ENCODE measurements at regions not wholly inside any gene's neighbourhood (a gene's known extent, or its start where the extent isn't known, plus 50 kb on each side); places are given as distances from the start of the nearest gene placed in this dataset.
A peak's percentile ranks its signal among the peaks of the same experiment; 100 is the strongest.

- H3K36me3 ChIP-seq: no peaks in the 10 kb centered on the region
- H3K9me3 ChIP-seq: no peaks in the 10 kb centered on the region
- TF ChIP-seq POLR2A (IDR thresholded peaks at IDR 0.05): no peak
- TF ChIP-seq CTCF (IDR thresholded peaks at IDR 0.05): peak in 1 of 3 experiments; percentile 28
- intact Hi-C loops (cut with DNase I): no loop called here
- no peak for DNase-seq (ENCODE audit: extremely low spot score in 2 of 2)
- no peaks in the 10 kb centered on the region for H3K27me3 ChIP-seq
- no peaks in the 10 kb centered on the region for H3K4me1 ChIP-seq
- H3K27ac ChIP-seq: no peak overlapping the region
- no peak overlapping the region for H3K4me3 ChIP-seq
Observed at GRCh38 chr6:99119109-99120031, 171.6 kb upstream of the FBXL4 start.

- intact Hi-C loops (cut with DNase I): no loop called here
- H3K4me3 ChIP-seq: no peak overlapping the region
- DNase-seq (ENCODE audit: extremely low spot score in 2 of 2): no peak
- H3K9me3 ChIP-seq: no peaks in the 10 kb centered on the region
- H3K4me1 ChIP-seq: no peaks in the 10 kb centered on the region
- no peaks in the 10 kb centered on the region for H3K36me3 ChIP-seq
- TF ChIP-seq CTCF (IDR thresholded peaks at IDR 0.05) (no peak), POLR2AphosphoS5 (IDR thresholded peaks at IDR 0.05; ENCODE audit: insufficient read depth in 1 of 2, low read depth in 1 of 2) (no peak), POLR2A (IDR thresholded peaks at IDR 0.05) (no peak)
- H3K27me3 ChIP-seq: no peaks in the 10 kb centered on the region
- H3K27ac ChIP-seq: no peak overlapping the region
Observed at GRCh38 chr6:99114769-99115406, 167.1 kb upstream of the FBXL4 start.

- DNase-seq (ENCODE audit: extremely low spot score in 2 of 2): no peak
- Histone ChIP-seq H3K27ac (no peak overlapping the region), H3K36me3 (no peaks in the 10 kb centered on the region), H3K4me1 (no peaks in the 10 kb centered on the region), H3K4me3 (no peak overlapping the region), H3K9me3 (no peaks in the 10 kb centered on the region), H3K27me3 (no peaks in the 10 kb centered on the region)
- intact Hi-C loops (cut with DNase I): no loop called here
- no peak for TF ChIP-seq POLR2A (IDR thresholded peaks at IDR 0.05)
- no peak for TF ChIP-seq CTCF (IDR thresholded peaks at IDR 0.05)
- TF ChIP-seq POLR2AphosphoS5 (IDR thresholded peaks at IDR 0.05; ENCODE audit: insufficient read depth in 1 of 2, low read depth in 1 of 2): no peak
Observed at GRCh38 chr6:99111590-99111989, 163.8 kb upstream of the FBXL4 start.

GRCh38 chr6:99110029-99110428 is 162.3 kb upstream of the FBXL4 start:
- no peak overlapping the region for H3K27ac ChIP-seq
- no peaks in the 10 kb centered on the region for H3K4me1 ChIP-seq
- no peaks in the 10 kb centered on the region for H3K27me3 ChIP-seq
- H3K36me3 ChIP-seq: no peaks in the 10 kb centered on the region
- no peak for DNase-seq (ENCODE audit: extremely low spot score in 2 of 2)
- TF ChIP-seq POLR2AphosphoS5 (IDR thresholded peaks at IDR 0.05; ENCODE audit: insufficient read depth in 1 of 2, low read depth in 1 of 2) (no peak), CTCF (IDR thresholded peaks at IDR 0.05) (no peak), POLR2A (IDR thresholded peaks at IDR 0.05) (no peak)
- intact Hi-C loops (cut with DNase I): no loop called here
- H3K9me3 ChIP-seq: no peaks in the 10 kb centered on the region
- H3K4me3 ChIP-seq: no peak overlapping the region

GRCh38 chr6:99104218-99104617 is 156.5 kb upstream of the FBXL4 start:
- no peak overlapping the region for H3K4me3 ChIP-seq
- TF ChIP-seq CTCF (IDR thresholded peaks at IDR 0.05) (no peak), POLR2AphosphoS5 (IDR thresholded peaks at IDR 0.05; ENCODE audit: insufficient read depth in 1 of 2, low read depth in 1 of 2) (no peak), POLR2A (IDR thresholded peaks at IDR 0.05) (no peak)
- no peak overlapping the region for H3K27ac ChIP-seq
- DNase-seq (ENCODE audit: extremely low spot score in 2 of 2): no peak
- H3K27me3 ChIP-seq: no peaks in the 10 kb centered on the region
- H3K4me1 ChIP-seq: no peaks in the 10 kb centered on the region
- H3K9me3 ChIP-seq: no peaks in the 10 kb centered on the region
- H3K36me3 ChIP-seq: no peaks in the 10 kb centered on the region
- intact Hi-C loops (cut with DNase I): no loop called here
